Left ventricle myocardium inferior (tissue), 1 donor: ENCODE measurements at regions not wholly inside any gene's neighbourhood (a gene's known extent, or its start where the extent isn't known, plus 50 kb on each side); places are given as distances from the start of the nearest gene placed in this dataset.

ENCODE experiments used
- DNase-seq: peaks from one replicate; pipeline ENCODE4 v3.0.0-alpha.2; 2020
- H3K27ac ChIP-seq: fragments of 200-600 bp; replicated peaks from 2 replicates; pipeline ENCODE4 v1.8.0; 2021
- H3K27me3 ChIP-seq: fragments of 200-600 bp; 2 replicates; pipeline ENCODE4 v1.8.0; 2021; ENCODE audit warnings: low read depth
- H3K36me3 ChIP-seq: fragments of 200-600 bp; 2 replicates; pipeline ENCODE4 v1.8.0; 2021
- H3K4me1 ChIP-seq: fragments of 200-600 bp; 2 replicates; pipeline ENCODE4 v1.8.0; 2021
- H3K4me3 ChIP-seq: fragments of 200-600 bp; 2 replicates; pipeline ENCODE4 v1.8.0; 2021; ENCODE audit warnings: mild to moderate bottlenecking, moderate library complexity
- H3K9me3 ChIP-seq: fragments of 200-600 bp; replicated peaks from 2 replicates; pipeline ENCODE4 v1.8.0; 2021
- CTCF ChIP-seq: fragments of 200-600 bp; IDR thresholded peaks from 2 replicates; pipeline ENCODE4 v1.8.0; 2021; ENCODE audit warnings: antibody characterized with exemption, mild to moderate bottlenecking, borderline replicate concordance
- intact Hi-C: fragments of 100-400 bp; cut with micrococcal nuclease; formaldehyde crosslinking; loops from one replicate; pipeline ENCODE4 v1.11.0; 2022
- donor health status: DM: no; HTN: yes; CAD: no; lungs with severe emphysema.

GRCh38 chr9:82363682-82364081 lies 375.1 kb downstream of the SPATA31D1 start:
- intact Hi-C loops, result no loop called here
- DNase-seq, result no peak
- Histone ChIP-seq H3K9me3 (no peaks in the 10 kb centered on the region), H3K4me1 (no peaks in the 10 kb centered on the region), H3K27me3 (no peaks in the 10 kb centered on the region), H3K27ac (no peak overlapping the region), H3K36me3 (no peaks in the 10 kb centered on the region), H3K4me3 (no peak overlapping the region)
- no peak for TF ChIP-seq CTCF

- no peak for TF ChIP-seq CTCF
- no peaks in the 10 kb centered on the region for H3K9me3 ChIP-seq
These were observed 378.4 kb downstream of the SPATA31D1 start for GRCh38 chr9:82367016-82367415.

GRCh38 chr9:82367929-82368328 lies 379.4 kb downstream of the SPATA31D1 start:
- Histone ChIP-seq H3K27ac (no peak overlapping the region), H3K9me3 (no peaks in the 10 kb centered on the region), H3K27me3 (no peaks in the 10 kb centered on the region), H3K4me3 (no peak overlapping the region), H3K4me1 (no peaks in the 10 kb centered on the region), H3K36me3 (no peaks in the 10 kb centered on the region)
- TF ChIP-seq CTCF, result no peak
- DNase-seq, result no peak
- intact Hi-C loops, result no loop called here

More at GRCh38 chr9:82367016-82367415, 378.4 kb downstream of the SPATA31D1 start:
- no peaks in the 10 kb centered on the region for H3K36me3 ChIP-seq
- no peak overlapping the region for H3K4me3 ChIP-seq
- no peak overlapping the region for H3K27ac ChIP-seq
- no peaks in the 10 kb centered on the region for H3K27me3 ChIP-seq
- H3K4me1 ChIP-seq, result no peaks in the 10 kb centered on the region
- no peak for DNase-seq
- intact Hi-C loops, result no loop called here

GRCh38 chr9:82369251-82369945 lies 380.8 kb downstream of the SPATA31D1 start:
- DNase-seq, result no peak
- Histone ChIP-seq H3K9me3 (peaks cover 6% of the 10 kb centered on the region), H3K36me3 (no peaks in the 10 kb centered on the region), H3K4me1 (no peaks in the 10 kb centered on the region), H3K27me3 (no peaks in the 10 kb centered on the region), H3K4me3 (no peak overlapping the region), H3K27ac (no peak overlapping the region)
- TF ChIP-seq CTCF, result no peak
- intact Hi-C loops, result no loop called here

GRCh38 chr9:82375041-82375440 lies 386.5 kb downstream of the SPATA31D1 start:
- H3K27ac ChIP-seq, result no peak overlapping the region
- DNase-seq, result no peak
- no peak overlapping the region for H3K4me3 ChIP-seq
- TF ChIP-seq CTCF, result no peak
- no peaks in the 10 kb centered on the region for H3K4me1 ChIP-seq
- no peaks in the 10 kb centered on the region for H3K36me3 ChIP-seq
- intact Hi-C loops, result no loop called here
- H3K27me3 ChIP-seq, result no peaks in the 10 kb centered on the region
- peaks cover 6% of the 10 kb centered on the region for H3K9me3 ChIP-seq
